ENCODE measurements at regions not wholly inside any gene's neighbourhood (a gene's known extent, or its start where the extent isn't known, plus 50 kb on each side); places are given as distances from the start of the nearest gene placed in this dataset.

GRCh38 chr3:151935446-151935845 is 62.0 kb downstream of the SUCNR1 start:
- DNase-seq: no peak

- DNase-seq: no peak
Observed at GRCh38 chr3:151940481-151940880, 67.0 kb downstream of the SUCNR1 start.

GRCh38 chr3:151943539-151943938 is 70.1 kb downstream of the SUCNR1 start:
- peak; percentile 55 for DNase-seq

GRCh38 chr3:151944356-151944755 is 70.9 kb downstream of the SUCNR1 start:
- DNase-seq: no peak

GRCh38 chr3:151946606-151947005 is 73.2 kb downstream of the SUCNR1 start:
- DNase-seq: no peak

- no peak for DNase-seq
Observed at GRCh38 chr3:151949706-151950105, 76.3 kb downstream of the SUCNR1 start.

- DNase-seq: no peak
Observed at GRCh38 chr3:151955356-151955755, 81.9 kb downstream of the SUCNR1 start.

GRCh38 chr3:151960961-151961580 is 87.6 kb downstream of the SUCNR1 start:
- DNase-seq: no peak

GRCh38 chr3:151962352-151962751 is 88.9 kb downstream of the SUCNR1 start:
- no peak for DNase-seq

- no peak for DNase-seq
Observed at GRCh38 chr3:151962912-151963311, 89.5 kb downstream of the SUCNR1 start.

- DNase-seq: no peak
Observed at GRCh38 chr3:151964743-151965142, 91.3 kb downstream of the SUCNR1 start.

- no peak for DNase-seq
Observed at GRCh38 chr3:151969026-151969642, 95.7 kb downstream of the SUCNR1 start.

GRCh38 chr3:151971814-151972579 is 98.6 kb downstream of the SUCNR1 start:
- DNase-seq: peak; percentile 88

- DNase-seq: no peak
Observed at GRCh38 chr3:151974067-151974466, 100.6 kb downstream of the SUCNR1 start.

- DNase-seq: peak; percentile 45
Observed at GRCh38 chr3:151976211-151977050, 103.0 kb downstream of the SUCNR1 start.

- DNase-seq: no peak
Observed at GRCh38 chr3:151979906-151980305, 106.5 kb downstream of the SUCNR1 start.

- no peak for DNase-seq
Observed at GRCh38 chr3:151983538-151983937, 110.1 kb downstream of the SUCNR1 start.

GRCh38 chr3:151985787-151986430 is 112.5 kb downstream of the SUCNR1 start:
- no peak for DNase-seq

- no peak for DNase-seq
Observed at GRCh38 chr3:151987893-151988292, 114.5 kb downstream of the SUCNR1 start.

GRCh38 chr3:151989621-151990020 is 116.2 kb downstream of the SUCNR1 start:
- DNase-seq: no peak

- no peak for DNase-seq
Observed at GRCh38 chr3:151990696-151991376, 117.4 kb downstream of the SUCNR1 start.

Measured in DMS53 (cell line).